Nucleus accumbens (tissue), 56 donors: ENCODE measurements at regions not wholly inside any gene's neighbourhood (a gene's known extent, or its start where the extent isn't known, plus 50 kb on each side); places are given as distances from the start of the nearest gene placed in this dataset.

Experiments
- DNase-seq, 56 donors: peaks; one replicate each; lab custom pipeline; 2025; lab: John Stamatoyannopoulos, UW

DNA sequence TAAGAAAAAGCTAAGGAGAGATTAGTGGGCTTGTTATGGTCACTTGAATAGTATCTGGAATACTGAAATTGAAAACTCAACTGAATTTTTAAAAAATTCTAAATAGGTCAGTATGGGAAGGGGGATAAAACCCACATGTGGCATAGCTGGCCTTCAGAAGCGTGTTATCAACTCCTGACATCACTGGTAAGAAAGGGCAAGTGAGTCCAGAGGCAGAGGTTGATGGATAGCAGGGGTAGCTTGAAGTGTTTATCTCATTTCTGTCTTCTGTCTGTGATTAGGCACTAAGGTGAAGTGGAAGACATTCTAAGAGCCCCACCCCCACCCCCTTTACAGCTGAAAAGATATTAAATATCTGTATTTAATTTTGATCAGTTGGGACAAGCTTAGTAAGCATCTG lies 261.4 kb upstream of the TMTC1 start:
- DNase-seq: no peak

DNA sequence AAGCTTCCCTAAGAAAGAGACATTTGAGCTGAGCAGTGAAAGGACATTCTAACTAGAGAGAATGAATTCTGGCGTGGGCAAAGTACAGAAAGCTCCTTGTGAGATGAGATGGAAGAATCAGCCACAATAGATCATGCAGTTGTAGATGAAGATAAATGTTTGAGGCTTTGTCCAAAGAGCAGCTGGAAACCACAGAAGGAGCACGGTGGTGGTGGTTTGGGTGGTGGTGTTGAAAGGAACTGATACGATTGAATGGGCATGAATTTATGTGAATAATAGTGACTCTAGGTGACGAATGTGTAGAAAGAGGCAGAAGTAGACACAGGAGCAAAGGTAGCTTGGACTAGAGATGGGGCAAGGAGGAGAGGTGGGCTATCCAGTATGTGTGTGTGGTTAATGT lies 260.5 kb upstream of the TMTC1 start:
- DNase-seq: no peak

DNA sequence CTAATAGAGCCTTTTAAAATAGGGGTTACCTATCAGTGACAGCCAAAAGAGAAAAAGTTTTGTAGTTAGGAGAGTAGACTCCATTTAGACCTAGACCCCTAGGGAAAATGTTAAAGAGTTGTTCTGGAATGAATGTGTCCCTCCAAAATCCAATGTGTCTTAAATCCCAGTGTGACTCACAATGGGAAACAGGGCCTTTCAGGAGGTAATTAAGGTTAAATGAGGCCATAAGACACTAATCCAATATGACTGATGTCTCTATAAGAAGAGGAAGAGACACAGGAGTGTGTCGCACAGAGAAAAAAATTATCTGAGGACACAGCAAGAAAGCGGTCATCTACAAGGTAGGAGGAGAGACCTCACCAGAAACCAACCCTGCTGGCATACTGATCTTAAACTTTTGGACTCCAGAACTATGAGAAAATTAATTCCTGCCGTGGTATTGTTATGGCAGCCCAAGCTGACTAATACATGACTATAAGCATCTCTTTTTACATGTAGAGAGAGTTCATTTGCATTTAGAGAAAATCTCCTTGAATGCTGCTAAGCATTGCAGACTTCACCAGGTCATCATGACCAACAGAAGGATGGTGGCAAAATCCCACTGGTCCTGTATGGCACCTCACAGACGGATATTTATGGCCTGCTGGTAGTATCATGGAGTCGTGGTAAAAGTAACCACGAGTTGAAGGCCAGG lies 259.6 kb upstream of the TMTC1 start:
- DNase-seq: no peak

DNA sequence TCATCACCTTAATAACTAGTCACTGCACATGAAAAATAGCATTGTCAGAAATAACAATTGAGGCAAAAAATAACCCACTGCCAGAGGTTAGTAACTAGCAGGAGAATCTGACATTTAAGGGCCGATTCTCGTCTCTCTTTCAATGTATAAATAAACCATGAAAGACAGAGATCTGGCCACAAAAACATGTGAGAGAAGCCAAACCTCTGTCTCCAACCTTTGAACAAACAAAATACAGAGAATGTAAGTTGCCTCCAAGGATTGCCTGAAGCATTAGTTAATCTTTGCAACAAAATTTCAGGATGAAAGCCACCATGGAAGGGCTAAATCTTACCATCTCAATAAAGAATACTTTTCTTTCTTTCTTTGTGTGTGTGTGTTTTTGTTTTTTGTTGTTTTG lies 257.4 kb upstream of the TMTC1 start:
- DNase-seq: no peak

DNA sequence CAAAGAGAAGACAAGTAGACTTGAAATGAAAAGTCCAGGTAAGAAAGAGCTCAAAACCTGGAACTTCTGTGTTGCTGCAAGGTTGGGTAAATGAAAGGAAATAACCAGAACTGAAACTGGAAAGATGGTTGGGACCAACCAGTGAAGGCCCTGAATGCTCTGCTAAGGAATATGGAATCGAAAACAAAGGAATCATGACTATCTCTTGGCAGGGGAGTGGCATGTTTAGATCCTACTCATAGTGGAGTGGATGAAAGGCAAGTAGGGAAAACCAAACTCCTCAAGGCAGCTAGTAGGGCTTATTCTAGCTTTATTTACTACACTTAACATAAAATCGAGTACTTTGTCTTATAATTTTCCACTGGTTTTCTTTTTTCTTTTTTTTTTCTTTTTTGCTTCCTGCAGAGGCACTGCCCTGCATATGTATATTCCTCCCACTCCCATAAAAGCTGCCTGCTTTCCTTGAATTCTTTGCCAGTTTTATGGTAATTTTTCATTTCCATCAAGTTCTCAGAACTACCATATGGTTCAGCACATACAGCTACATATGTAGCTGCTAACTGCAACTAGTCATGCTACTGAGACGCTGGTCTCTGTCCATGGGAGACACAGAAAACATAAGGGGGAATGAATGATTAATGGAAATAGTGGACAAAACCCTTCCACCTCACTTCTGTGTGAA lies 247.1 kb upstream of the TMTC1 start:
- DNase-seq: no peak

DNA sequence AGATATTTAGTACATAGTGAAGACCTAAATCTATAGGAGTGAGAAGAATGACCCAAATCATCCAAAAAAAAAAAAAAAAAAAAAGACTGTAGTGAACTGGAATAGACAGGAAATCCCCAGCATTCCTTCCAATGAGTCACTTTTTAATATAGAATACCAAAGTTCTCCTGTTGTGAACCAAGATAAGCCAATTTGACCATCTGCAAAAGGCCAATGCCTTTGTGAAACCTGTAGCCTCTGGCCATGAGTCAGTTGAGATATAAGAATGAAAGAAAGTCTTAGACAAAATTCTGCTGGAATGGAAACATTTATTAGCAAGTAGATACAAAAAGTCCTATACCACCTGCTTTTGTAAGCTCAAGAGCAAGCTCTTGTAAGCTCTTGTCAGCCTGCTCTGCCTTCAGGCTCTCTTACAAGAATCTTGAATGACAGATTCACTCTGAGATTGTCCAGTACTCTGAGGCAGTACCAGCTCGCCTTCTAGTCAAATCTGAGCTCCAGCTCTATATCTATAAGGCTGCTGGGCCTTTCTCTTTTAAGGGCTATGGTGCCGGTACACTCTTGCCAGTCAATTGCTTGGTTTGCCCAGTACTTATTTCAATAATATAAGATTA lies 243.0 kb upstream of the TMTC1 start:
- DNase-seq: no peak

DNA sequence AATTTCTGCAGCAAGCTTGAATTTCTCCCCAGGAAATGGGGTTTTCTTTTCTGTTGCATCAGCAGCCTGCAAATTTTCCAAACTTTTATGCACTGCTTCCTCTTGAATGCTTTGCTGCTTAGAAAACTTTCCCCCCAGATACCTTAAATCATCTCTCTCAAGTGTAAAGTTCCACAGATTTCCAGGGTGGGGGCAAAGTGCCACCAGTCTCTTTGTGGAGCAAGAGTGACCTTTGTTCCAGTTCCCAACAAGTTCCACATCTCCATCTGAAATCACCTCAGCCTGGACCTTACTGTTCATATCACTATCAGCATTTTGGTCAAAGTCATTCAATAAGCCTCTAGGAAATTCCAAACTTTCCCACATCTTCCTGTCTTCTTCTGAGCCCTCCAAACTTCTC lies 241.6 kb upstream of the TMTC1 start:
- no peak for DNase-seq

DNA sequence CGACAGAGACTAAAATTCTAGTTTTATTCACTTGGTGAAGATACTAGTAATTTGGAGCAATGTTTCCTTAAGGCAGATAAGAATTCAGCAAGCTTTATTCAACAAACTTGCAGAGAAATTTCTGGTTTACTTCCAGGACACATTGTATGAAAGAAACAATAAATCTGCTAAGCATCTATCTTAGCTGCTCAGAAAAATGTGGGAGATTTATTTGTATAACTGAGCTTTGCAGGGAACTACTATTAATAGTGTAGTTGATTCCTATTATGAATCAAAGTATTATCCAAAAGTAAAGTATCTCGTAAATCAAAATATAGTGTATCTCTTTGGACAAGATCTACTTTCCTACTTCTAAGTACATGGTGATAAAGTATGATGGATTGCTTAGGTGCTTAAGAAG lies 239.4 kb upstream of the TMTC1 start:
- no peak for DNase-seq

DNA sequence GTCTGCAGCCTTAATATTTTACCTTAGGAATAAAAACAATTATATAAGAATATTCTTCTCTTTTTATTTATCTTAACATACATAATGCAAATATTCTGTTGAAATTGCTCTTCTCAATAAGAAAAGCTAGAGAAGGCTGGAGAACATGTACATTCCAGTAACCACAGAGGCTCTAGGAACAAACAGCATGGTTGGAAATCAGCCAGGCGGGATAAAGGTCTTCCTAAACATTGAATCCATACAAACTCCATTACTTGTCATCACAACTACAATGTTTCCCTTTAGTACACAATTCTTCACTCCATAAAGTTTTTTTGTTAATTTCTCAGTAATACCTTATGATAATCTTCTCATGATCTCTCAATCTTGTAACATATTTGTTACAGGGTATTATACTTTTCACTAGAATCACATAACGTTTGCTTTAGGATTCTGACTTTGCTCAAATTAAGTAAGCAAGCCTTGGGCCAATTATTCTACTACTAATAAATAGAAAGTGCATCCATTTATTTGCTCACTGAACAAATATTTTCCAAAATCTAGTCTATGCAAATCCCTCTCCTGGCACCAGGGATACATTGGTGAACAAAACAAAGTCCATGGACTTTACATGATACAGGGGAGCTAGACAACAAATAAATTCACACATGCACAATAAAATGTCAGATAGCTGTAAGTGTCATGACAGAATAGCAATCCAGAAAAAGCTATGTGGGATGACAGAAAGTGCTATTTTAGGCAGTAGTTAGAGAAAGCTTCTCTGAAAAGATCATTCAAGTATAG lies 237.5 kb upstream of the TMTC1 start:
- no peak for DNase-seq

DNA sequence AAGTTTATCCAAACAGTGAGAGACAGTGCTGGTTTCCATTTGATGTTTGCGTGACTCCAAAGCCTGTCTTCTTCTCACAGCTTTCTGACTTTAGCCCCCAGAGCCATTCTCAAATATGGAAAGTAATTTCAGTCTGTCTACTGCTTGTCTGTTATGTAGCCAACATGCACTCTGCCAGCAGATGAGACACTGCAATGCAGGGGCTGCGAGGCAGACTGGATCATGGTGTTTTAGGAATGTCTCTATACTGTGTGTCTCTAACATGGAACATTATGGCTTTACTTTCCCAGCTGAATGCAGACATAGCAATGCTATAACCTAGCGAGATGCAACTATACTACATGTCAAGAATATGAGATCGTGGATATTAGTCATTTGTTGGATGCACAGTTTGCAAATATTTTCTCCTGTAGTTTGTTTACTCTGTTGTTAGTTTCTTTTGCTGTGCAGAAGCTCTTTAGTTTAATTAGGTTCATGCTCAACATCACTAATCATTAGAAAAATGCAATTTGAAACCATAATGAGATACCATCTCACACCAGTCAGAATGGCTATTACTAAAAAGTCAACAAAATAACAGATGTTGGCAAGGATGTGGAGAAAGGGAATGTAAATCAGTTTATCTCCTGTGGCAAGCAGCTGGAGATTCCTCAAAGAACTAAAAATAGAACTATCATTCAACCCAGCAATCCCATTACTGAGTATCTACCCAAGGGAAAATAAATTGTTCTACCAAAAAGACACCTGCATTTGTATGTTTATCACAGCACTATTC lies 235.8 kb upstream of the TMTC1 start:
- DNase-seq: no peak

DNA sequence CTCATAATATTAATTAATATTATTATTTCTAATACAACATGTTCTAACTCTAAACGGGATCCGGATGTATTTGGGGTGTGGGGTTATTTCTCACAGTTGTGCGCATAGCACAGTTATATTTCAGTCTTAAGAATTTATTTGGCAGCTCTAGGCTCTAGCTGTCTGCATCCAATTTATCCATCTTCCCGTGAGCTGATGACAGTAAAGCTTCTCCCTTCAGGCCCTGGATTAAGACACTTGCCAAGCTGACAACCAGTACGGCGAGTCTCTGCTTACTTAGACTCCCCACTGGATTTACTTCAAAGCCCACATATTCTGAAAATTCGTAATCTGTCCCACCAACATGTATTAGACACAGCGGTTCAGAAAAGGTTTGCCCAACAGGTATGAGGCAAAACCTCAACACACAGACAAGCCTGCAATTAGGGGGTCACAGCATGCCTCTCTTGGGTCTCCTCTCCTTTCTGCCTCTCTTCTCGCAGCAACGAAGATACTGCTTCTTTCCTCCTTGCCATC lies 232.9 kb upstream of the TMTC1 start:
- no peak for DNase-seq

DNA sequence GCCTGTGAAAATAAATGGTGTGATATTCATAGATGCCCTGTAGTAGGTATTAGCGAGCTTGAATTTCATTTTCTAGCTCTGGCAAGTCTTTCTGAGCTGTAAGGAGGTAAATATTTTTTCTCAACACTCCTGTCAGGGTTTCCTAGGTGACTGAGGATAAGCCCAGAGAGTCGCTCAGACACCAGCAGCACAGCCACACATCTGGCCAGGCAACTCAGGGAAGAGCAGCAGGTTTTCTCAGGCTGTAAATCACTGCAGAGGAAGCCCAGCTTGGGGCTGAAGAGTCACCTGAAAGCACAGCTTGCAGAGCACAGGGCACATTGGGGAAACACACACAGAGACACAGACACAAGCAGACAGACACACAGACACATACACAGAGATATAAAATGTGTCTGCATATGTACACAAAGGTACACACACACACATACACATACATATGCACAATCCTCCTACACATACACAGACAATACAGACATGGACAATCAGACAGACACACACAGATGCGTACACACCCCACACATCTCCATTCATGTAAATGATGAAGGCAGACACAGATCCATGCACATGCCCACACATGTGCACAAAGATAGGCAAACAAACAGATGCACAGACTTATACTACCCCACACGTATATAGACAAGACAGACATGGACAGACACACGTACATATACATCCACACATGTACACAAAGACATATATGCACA lies 232.0 kb upstream of the TMTC1 start:
- no peak for DNase-seq

DNA sequence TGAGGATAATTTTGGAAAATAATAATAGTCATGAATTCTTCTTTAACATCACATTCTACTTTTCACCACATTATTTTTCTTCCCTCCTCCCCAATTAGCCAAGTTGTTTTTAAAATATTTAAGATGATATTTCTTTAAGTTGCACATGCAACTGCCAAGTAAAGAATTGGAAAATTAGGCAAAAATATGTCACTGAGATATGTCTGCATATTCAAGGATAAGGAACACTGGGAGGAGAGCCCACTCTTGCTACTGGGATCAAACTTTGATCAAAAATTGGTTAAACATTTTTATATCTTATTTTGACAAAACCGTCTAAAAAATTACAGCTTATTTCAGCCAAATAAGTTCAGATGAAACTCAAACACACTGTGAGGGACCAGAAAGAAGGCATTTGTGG lies 231.2 kb upstream of the TMTC1 start:
- no peak for DNase-seq

DNA sequence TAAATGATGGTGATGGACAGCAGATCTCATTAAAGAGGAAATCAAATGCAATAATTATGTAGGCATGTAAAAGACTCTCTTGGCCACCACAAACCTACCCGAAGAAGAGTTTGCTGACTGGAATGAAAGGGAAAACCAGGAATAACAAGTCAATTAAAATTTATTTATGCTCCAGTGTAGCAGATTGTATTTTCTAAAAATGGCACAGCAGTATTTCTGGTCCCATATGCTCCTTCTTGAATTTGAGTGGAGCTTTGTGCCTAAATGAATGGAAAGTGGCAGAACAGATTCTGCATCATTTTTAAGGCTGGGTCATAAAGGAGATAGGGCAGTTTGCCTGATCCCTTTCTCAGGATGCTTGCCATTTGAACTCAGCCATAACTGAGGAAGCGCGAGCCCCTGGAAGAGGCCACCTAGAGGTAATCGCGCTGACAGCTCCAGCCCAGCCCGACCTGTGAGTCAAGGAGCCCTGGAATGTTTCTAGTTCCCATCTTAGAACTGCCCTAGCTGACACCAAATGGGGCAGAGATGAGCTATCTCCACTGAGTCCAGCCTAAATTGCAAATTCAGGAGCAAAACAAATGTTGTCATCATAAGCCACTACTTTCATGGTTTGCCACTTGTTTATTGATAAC lies 229.2 kb upstream of the TMTC1 start:
- no peak for DNase-seq

DNA sequence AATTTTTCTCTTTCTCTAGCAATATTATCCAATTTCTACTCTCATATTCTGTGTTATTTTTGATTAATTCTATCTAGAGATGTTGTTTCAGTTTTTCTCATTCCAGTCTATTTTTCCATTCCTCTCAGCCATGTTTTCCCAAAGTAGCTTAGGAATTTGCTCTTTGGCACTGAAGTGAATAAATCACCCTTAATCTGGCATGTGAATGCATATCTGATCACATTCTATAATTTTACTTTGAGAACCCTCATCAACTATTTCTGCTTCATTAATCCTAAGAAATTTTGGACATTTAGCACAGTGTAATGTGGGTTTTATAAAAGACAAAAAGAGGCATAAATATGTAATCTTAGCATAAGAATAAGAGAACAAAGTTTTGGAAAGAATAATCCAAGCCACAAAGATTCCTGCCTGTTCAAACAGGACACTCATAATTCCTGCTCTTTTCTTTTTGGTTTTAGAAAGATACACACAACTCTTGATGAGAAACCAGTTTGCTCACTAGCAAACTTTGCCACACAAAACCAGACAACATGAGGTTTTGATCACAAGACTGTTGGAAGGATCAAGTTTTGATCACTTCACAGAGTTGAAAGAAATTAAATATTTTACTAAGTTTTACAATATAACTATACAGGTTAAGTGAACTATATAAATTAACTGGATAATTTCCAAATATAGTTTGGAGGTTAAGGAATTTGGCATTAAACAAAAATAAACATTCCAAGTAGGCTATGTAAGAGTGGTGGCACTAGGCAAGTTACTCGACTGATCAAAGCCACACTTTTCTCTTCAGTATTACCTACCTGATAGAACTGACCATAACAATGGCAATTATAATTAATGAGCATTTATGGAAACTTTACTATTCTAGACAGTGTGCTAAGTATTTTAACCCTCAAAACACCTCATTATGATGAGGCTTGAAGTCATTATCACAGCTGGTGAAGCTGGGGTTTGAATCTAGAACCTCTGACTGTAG lies 226.6 kb upstream of the TMTC1 start:
- DNase-seq: no peak

DNA sequence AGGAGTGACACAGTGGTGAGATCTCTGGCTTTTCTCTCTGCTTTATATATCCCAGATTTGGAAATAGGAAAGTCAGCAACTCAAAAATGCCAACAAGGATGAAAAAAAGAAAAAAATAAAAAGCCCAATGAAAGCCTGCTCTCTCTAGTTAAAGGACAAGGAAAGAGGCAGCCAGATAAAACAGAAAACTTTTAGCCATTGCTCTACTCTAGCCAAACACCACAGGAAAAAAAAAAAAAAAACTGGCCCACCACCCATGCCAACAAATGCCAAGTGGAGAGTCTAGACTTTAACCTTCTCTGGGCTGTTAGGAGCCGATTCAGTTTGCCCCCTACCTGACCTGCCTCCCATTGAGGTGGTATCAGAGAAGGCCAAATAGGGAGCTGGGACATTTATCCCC lies 222.3 kb upstream of the TMTC1 start:
- no peak for DNase-seq

DNA sequence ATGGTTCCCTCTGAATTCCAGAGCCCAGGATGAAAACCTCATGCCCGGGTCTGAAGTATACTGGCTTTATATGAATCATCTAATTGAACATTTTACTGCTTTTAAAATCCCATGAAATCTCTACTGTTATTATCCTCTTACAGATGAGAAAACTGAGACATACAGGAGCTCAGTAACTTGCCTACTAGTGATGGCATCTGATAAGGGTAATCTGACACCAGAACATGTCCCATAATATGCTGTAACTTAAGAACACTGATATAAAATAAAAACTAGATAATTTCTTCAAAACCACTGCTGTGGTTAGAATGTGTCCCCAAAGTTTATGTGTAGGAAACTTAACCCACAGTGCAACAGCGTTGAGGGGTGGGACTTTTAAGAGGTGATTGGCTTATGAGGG lies 219.6 kb upstream of the TMTC1 start:
- DNase-seq: no peak

DNA sequence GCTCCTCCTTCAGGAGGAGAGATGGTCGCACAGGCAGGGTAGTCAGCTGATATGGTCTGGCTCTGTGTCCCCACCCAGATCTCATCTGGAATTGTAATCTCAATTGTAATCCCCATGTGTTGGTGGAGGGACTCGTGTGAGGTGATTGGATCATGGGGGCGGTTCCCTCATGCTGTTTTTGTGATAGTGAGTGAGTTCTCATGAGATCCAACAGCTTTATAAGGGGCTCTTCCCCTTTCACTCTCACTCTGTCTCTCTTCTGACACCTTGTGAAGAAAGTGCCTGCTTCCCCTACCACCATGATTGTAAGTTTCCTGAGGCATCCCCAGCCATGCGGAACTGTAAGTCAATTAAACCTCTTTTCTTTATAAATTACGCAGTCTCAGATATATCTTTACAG lies 218.9 kb upstream of the TMTC1 start:
- no peak for DNase-seq
